SHP77 treated with DMSO at 0.1 percent for 48 hours (cell line): ENCODE measurements at regions not wholly inside any gene's neighbourhood (a gene's known extent, or its start where the extent isn't known, plus 50 kb on each side); places are given as distances from the start of the nearest gene placed in this dataset.
"Not testable (repeated sequence)": the region's sequence is repeated elsewhere in the genome, so short reads cannot be mapped to it uniquely, and the experiment has no call there.

Experiments used
- DNase-seq: peaks from one replicate; lab custom pipeline; 2025; lab: John Stamatoyannopoulos, UW

DNA sequence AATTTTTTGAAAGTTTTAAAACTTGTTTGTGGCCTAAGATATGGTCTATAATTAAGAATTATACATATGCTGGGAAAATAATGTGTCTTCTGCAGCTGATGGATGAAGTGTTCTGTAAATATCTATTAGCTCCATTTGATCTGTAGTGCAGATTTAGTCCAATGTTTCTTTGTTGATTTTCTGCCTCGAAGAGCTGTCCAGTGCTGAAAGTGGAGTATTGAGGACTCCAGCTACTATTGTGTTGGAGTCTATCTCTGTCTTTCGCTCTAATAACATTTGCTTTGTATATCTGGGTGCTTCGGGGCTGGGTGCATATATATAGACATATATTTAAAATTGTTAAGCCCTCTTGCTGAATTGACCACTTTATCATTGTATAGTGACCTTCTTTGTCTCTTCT, 2127.3 kb downstream of the PCDH7 start:
- DNase-seq: no peak

DNA sequence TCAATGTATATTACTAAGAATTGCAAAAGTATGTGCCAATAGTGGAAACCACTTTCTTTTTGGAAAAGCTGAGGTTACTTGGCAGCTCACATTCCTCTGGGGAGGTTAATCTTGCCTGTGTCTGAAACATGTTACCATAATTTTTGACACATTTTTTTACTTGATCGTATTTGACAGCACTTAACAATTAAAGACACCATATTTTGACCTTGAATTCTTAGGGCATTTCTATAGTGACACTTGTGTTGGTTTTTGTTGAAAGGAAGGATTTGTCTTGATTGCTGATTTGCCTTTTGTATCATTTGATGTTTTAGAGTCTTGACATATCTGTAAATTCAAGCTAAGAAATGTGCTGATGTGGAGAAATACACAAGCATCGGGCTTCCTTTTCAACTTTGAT, 2135.5 kb downstream of the PCDH7 start:
- no peak for DNase-seq

DNA sequence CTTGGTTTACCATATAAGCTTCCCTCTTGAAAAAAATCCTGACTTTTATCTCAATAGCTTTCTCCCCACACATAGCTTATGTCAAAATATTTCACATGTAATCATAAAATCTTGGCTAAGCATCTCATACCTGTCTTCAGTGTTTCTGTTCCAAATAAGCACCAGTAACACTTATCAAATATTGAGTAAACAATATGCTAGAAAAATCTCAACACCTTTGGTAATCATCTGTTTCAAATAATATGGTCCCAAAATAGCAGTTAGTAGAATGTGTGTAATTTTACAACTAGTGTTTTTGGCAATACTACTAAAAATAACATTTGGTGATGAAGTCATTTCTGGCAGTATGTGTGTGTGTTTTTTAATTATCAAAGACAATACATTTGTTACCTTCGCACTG, 2138.2 kb downstream of the PCDH7 start:
- no peak for DNase-seq

DNA sequence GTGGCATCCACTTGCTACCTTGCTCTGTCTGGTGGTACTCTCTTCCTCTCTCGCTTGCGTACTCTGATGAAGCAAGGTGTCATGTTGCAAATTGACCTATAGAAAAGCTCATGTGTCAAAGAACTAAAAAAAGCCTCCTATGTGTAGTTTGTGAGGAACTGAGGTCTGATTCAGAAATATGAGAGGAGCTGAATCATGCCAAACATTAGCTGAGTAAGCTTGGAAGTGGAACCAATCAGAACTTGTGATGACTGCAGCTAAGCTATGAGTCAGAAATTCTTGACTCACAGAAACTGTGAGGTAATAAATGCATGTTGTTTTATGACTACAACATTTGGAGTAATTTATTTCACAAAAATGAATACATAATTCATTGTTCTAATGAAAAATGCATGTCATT, 2138.8 kb downstream of the PCDH7 start:
- no peak for DNase-seq

DNA sequence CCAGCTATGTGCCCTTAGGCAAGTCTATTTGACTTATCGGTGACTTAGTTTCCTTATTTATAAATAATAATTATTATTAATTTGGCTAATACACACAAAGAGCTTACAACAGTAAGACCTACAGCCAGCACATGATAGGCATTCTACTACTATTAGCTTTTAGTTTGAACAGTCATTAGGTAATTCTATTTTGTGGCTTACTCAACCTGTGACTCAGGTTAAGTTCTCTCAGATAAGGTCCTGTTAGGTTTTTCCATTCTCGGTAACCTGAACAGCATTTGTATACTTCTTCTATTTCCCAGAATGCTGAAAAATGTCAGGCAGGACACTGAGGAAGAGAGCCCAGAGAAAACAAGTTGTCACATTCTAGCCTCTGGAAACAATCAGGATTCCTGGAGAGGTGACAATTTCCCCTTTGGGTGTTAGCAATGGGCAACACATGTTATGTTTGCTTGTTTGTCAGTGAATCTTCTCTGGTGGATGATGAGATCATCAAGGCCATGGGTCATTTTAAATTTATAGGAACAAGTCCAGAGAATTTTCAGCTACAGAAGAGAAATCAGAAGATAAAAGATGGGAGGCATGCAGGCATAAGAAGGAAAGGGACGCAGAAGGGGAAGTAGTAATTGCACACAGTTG, 2144.7 kb downstream of the PCDH7 start:
- DNase-seq: no peak

DNA sequence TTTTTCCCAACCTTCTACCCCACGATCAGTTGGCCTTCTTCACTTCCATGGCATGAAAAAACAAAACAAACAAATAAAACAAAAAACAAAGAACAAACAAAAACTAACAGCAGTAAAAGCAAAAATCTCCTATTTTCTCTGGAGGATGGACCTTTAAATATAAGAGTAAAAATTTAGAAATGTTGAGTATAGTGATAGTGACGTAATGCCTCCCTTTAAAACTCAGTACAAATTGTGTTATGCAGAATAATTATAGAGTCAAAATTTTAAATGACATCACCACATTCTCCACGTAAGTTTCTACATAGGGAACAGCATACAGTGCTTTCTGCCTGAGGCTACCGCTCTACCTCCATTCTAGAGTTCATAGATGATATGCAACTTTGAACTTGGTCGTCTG, 2156.4 kb downstream of the PCDH7 start:
- no peak for DNase-seq

DNA sequence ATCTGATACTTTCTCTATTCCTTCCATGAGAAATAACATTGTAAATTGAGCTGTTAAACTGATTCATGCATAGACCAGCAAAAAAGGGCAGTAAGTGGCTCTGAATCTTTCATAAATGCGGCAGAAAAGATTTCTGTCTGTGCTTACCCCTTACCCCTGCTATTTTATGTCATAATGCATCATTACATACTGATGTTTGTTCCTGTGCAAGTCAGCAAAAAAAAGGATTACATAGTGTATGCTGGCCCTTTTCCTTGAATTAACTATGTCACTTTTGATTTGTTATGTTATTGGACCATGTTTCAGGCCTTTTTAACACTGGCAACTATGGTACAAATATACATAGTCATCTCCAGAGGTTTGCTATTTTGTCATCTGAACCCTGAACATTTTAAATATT, 2159.7 kb downstream of the PCDH7 start:
- no peak for DNase-seq

DNA sequence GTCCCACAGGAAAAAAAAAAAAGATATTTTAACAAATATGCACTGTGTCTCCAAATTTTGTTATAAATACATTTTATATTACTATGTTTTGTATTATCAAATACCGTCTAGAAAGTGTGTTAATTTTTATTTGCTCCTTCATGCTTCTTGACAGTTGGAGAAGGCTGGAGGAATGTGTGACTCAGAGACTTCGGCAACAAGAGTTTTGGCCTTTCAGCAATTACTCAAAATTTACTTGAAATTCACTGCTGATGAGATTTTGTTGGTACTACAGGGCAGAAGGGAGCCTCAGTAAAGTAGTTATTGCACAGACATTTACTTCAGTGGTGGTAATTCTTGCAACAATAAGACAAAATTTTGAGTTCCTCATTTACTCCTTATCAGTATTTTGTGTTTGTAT, 2164.0 kb downstream of the PCDH7 start:
- no peak for DNase-seq

DNA sequence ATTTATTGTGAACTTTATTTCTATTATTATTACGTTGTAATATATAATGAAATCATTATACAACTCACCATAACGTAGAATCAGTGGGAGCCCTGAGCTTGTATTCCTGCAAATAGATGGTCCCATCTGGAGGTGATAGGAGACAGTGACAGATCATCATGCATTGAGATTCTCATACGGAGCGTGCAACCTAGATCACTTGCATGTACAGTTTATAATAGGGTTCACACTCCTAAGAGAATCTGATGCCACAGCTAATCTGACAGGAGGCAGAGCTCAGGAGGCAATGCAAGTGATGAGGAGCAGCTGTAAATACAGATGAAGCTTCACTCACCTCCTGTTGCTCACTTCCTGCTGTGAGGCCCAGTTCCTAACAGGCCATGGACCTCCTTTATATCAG, 2170.2 kb downstream of the PCDH7 start:
- no peak for DNase-seq

DNA sequence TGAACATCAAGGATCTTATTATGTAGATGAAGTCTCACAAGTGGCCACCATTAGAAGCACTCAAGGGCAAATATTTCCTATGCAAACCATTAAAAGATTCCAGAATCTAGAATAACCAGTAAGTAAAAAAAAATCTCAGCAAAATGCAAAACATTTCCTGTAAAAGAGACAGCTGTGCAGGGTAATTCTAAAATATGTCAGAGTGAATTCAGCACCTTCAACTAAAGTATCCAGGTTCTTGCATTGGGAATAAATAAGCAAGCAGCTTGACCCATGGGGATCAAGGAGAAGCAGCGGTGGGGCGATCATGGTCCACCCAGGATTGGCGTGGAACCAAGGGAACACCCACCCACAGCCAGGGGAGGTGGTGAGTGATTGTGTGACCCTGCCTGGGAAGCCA, 2188.9 kb downstream of the PCDH7 start:
- no peak for DNase-seq

DNA sequence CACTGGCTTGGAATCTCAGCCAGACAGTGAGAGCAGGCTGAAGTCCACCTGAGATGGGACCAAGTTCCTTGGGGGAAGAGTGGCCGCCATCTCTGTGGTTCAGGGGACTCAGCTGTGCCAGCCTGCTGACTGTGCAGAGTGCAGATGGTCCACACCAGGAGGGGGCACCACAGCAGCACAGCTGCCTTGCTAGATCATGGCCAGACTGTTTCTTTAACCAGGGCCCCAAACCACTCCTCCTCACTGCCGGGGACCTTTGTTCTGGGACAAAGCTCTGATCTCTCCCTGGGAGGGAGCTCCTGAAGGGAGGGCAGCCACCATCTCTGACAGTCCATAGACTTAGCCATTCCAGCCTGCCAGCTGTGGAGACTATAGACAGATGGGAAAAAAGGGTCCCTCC, 2189.6 kb downstream of the PCDH7 start:
- no peak for DNase-seq

DNA sequence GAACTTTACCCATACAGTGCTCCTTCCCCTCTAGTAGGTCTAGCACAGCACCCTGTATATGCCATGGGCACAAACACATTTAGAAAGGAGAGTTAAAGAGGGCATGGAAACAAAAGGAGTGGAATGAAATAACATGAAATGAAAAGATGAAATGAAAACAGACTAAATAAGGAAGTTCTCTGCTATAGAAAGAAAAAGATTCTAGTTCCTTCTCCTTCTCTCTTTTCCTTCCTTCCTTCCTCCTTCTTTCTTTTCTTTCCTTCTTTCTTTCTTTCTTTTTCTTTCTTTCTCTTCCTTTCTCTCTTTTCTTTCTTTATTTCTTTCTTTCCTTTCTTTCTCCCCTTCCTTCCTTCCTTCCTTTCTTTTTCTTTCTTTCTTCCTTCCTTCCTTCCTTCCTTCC, 2197.4 kb downstream of the PCDH7 start:
- no peak for DNase-seq

DNA sequence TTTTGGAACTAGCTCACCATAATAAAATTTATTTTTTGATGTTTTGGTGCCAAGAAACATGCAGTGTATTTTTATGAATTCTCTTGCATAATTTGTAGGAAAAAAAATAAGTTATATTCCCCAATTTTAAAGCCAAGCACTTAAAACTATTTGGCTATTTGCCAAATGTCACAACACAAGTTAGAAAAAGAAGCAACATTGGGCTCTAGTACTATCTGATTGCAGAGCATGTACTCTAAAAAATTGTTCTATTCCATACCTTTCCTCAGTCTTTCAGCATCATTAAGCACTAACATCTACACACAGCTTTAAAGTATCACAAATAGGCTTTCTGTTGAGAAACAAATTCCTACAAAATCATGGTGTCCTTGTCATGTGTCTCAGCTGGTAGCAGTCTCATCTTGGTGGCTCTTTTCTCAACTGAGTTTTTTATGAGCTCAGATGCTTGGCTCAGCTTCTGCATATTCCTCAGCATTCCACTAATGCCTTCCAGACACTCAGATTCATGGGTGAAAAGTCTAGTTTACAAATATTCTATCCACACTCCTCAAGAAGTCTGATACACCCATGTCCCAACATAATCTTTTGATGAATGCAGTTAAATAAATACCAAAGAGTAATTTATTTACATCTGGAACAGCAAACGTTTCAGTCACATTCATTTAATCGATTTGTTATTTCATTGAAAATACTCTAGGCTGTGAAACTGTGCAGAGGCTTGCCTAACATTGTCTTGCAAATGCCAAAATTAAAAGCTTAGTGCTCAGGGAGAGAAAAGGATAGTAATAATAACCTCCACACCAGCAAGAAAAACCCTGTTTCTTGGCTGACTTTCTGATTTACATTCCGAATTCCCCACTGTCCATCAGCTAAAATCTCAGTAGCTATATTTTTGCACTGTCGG, 2209.9 kb downstream of the PCDH7 start:
- DNase-seq: no peak

DNA sequence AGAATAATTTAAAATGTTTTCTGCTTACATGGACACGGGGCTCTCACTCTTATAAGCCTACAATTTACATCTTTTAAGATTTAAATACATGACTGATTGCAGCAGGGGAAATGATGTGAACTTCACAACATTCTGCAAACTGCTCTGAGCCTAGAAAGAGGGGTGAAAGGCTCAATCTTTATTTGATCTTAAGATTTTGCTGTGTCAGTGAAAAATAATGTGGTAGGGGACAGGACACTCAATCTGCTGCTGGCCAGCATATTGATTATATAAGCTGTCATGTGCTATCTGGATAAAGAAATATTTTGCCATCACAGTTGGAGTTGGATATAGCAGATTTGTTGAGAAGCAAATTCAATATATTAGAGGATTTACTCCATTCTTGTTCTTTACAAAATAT, 2210.5 kb downstream of the PCDH7 start:
- DNase-seq: no peak

DNA sequence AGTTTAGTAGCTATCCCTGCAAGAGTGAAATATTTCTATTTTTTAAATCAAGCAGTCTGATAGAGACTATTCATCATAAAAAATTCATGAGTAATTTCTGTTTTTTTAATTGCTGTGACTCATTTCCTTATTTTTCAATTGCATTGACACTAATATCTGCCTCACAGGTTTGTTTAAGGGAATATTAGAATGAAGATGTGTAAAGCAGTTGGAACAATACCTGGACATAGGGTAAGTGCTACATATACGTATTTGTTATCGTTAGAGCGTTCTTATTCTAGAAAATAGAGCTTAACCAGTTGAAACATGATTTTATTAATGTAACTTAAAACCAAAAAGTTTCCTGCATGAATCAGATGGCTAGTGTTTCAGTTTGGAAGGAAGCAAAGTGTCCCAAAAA, 2211.3 kb downstream of the PCDH7 start:
- no peak for DNase-seq

DNA sequence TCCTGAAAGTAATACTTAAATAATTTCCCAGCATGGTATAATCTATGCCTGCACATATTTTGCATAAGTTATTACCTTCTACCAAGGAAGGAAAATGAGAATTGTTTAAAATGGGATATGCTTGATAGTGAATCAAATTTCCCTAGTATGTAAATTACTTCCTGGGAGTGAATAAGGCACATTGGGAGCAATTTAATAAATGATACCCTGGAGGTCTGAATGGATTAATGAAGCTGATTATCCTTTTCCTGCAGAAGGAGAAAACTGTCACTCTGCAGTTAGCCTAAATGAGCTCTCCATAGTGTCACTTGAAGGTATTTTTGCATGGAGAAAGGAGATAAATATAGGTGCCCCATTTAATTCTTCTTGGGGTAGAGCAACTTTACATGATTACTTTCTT, 2212.0 kb downstream of the PCDH7 start:
- DNase-seq: no peak

DNA sequence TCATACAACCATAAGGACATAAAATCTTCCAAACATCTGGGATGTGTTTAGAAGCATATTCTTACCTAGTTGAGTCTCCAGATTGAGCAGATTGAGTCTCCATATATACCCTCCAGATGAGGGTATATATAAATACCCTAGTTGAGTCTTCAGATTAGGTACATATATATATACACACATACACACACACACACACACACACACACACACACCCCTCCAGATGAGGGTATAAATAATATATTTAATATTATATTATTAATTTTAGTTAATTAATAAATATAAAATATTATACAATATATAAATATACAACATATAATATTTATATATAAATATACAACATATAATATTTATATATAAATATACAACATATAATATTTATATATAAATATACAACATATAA, 2219.1 kb downstream of the PCDH7 start:
- not testable (repeated sequence) for DNase-seq

DNA sequence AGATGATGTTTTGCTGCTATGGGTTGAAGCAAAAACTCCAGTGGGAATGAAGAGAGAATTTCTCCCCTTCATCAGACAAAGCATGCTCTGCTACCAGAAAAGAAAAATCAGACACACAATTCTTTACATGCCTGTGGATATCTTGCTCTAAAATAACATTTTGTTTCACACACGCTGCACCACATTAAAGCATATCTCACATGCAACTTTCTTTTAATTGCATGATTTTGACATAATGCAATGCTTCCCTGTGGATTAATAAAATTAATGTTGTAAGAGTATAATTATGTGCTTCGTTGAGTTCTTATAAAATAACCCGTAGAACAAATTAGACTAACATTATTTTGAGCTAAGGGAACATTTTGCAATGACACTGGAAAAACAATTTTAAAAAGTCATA, 2230.7 kb downstream of the PCDH7 start:
- DNase-seq: no peak

DNA sequence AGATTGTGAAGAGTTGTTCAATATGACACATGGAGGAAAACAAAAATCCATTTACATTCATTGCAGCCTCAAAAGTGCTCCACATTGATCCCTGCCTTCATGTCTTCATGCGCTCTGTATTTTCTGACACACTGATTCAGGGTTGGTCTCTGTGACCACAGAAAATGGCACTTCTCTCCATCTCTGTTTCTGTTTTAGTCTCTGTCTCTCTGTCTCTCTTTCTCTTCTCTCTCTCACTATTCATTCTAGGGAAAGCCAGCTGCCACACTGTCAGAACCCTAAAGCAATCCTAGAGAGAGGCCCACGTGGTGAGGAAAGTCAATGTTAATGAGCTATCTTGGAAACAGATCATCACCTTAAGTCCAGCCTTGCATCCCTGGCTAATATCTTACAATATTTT, 2238.4 kb downstream of the PCDH7 start:
- DNase-seq: no peak

DNA sequence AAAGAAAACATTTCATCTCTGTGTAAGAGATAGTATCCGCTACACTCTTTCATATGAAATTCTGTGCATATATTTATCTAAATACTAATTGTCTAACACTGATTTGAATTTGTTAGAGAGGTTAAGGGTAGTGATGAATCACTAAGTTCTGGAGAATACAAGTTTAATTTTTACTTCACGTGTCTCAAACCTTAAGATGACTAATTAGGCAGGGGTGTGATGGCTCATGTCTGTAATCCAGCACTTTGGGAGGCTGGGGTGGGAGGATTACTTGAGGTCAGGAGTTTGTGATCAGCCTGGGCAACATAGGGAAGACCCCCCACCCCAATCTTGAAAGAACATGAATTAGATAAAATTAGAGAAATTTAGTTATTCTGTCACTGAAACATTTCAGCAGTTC, 2241.9 kb downstream of the PCDH7 start:
- DNase-seq: no peak

DNA sequence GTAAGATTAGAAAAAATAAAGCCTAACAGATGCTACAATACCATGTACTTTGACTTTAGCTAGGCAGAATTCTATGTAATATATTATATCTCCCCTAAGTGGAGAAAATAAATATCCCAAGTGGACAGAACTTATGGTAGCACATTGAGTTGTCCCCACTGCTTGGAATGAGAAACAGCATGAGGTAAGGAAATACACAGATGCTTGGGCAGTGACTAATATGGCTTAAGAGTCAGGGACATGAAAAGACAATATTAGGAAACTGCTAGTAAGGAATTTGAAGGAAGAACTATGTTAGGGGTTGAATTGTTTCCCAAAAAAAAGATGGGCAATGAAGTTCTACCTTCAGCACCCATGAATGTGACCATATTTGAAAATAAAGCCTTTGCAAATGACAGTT, 2265.1 kb downstream of the PCDH7 start:
- DNase-seq: no peak

DNA sequence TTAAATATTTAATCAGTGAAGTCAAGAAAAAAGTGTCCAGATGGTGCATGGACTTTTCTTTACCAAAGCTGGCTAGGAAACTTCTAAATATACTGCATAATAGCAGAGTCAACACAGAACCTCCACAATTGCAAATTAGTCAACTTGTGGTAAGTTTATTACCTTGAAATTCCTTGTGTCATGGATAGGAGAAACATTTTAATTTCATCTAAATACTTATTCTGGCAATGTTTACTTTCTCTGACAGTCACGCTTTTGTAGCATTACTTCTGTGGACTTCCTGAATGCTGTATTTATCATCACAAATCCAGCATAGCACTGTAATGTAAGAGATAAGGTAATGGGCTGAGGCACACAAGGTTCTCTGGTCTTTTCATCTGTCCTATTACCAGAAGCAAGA, 2266.1 kb downstream of the PCDH7 start:
- DNase-seq: no peak

DNA sequence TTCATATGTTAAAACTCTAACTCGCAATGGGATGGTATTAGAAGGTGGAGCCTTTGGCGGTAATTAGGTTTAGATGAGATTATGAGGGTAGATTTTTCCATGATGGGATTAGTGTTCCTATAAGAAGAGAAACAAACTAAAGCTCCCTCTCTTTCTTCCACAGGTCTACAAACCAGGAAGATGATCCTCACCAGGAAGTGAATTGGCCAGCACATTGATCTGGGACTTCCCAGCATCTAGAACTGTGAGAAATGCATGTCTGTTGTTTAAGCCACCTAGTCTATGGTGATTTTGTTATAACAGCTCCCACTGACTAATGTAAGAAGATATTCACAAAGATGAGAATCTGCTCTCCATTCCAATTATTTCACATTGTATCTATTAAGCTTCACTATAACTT, 2266.9 kb downstream of the PCDH7 start:
- no peak for DNase-seq
